ENCODE measurements at regions not wholly inside any gene's neighbourhood (a gene's known extent, or its start where the extent isn't known, plus 50 kb on each side); places are given as distances from the start of the nearest gene placed in this dataset.
"Not testable (repeated sequence)": the region's sequence is repeated elsewhere in the genome, so short reads cannot be mapped to it uniquely, and the experiment has no call there.

- POLR2A ChIA-PET (ENCODE audit: partially characterized antibody): no interaction called here
- CTCF ChIA-PET (ENCODE audit: partially characterized antibody): no interaction called here
Observed at GRCh38 chr5:50553560-50553984, 112.5 kb upstream of the EMB start.

GRCh38 chr5:50558640-50559039 is 107.8 kb upstream of the PARP8 start:
- H2AK5ac ChIP-seq (ENCODE audit: low read depth, low read length); H3K9ac ChIP-seq (replicated peaks in 1 of 4; ENCODE audit: extremely low read depth in 1 of 4, low read depth in 3 of 4, low read length in 3 of 4); H3K27me3 ChIP-seq (replicated peaks in 1 of 4; ENCODE audit: control insufficient read depth in 3 of 4, extremely low read depth in 1 of 4, insufficient read depth in 3 of 4, low read length in 3 of 4); H4K5ac ChIP-seq (ENCODE audit: insufficient read length, low read depth, low read length); POLR2A ChIA-PET (ENCODE audit: partially characterized antibody); H3K79me1 ChIP-seq (ENCODE audit: low read depth, low read length); H3K18ac ChIP-seq (ENCODE audit: extremely low read depth, low read length); H2BK20ac ChIP-seq (ENCODE audit: low read length); H4K91ac ChIP-seq (replicated peaks; ENCODE audit: insufficient read length, low read length); H3K36me3 ChIP-seq (ENCODE audit: control insufficient read depth in 2 of 4, insufficient read depth in 4 of 4, low read length in 3 of 4); H3K9me3 ChIP-seq (ENCODE audit: insufficient read depth in 2 of 2, low read depth in 1 of 2, low read length in 1 of 2); H2BK15ac ChIP-seq (ENCODE audit: low read length); H3K23ac ChIP-seq (ENCODE audit: insufficient read length); H3K56ac ChIP-seq (replicated peaks; ENCODE audit: insufficient read length, low read depth, low read length); H3K23me2 ChIP-seq (ENCODE audit: low read depth, low read length); H4K20me1 ChIP-seq (replicated peaks in 1 of 2; ENCODE audit: control insufficient read depth in 1 of 2, insufficient read depth in 2 of 2, low read length in 2 of 2); H4K8ac ChIP-seq (ENCODE audit: extremely low read depth, insufficient read depth, low read length); H2AFZ ChIP-seq (ENCODE audit: low read length); H2BK120ac ChIP-seq (replicated peaks; ENCODE audit: low read depth, low read length); CTCF ChIA-PET (ENCODE audit: partially characterized antibody); H3K4me1 ChIP-seq (replicated peaks in 1 of 4; ENCODE audit: control insufficient read depth in 3 of 4, insufficient read depth in 4 of 4, low read length in 3 of 4); H3K4ac ChIP-seq (replicated peaks; ENCODE audit: insufficient read length, low read depth, low read length); H3K79me2 ChIP-seq (ENCODE audit: control insufficient read depth in 1 of 2, insufficient read depth in 2 of 2, low read length in 2 of 2); H3K27ac ChIP-seq (ENCODE audit: low read depth, low read length); H3K4me3 ChIP-seq (ENCODE audit: extremely low read depth in 1 of 4, insufficient read depth in 2 of 4, low read depth in 3 of 4, low read length in 4 of 4); H3K14ac ChIP-seq (ENCODE audit: insufficient read length); FAIRE-seq; H3K4me2 ChIP-seq (ENCODE audit: insufficient read depth in 1 of 2, low read depth in 2 of 2, low read length in 2 of 2); H2BK12ac ChIP-seq (ENCODE audit: low read depth, low read length); DNase-seq (ENCODE audit: low read depth in 1 of 2, low spot score in 2 of 2); H2BK5ac ChIP-seq (ENCODE audit: low read depth, low read length): not testable (repeated sequence)

More at GRCh38 chr5:50553560-50553984, 112.5 kb upstream of the EMB start:
- Histone ChIP-seq H2BK120ac (replicated peaks; ENCODE audit: low read depth, low read length) (no peak overlapping the region), H3K4me2 (ENCODE audit: insufficient read depth in 1 of 2, low read depth in 2 of 2, low read length in 2 of 2) (no peak overlapping the region), H2AK5ac (ENCODE audit: low read depth, low read length) (no peak overlapping the region), H4K20me1 (replicated peaks in 1 of 2; ENCODE audit: control insufficient read depth in 1 of 2, insufficient read depth in 2 of 2, low read length in 2 of 2) (no peaks in the 10 kb centered on the region), H4K91ac (replicated peaks; ENCODE audit: insufficient read length, low read length) (no peak overlapping the region), H4K5ac (ENCODE audit: insufficient read length, low read depth, low read length) (no peak overlapping the region), H3K14ac (ENCODE audit: insufficient read length) (no peak overlapping the region), H3K36me3 (ENCODE audit: control insufficient read depth in 2 of 4, insufficient read depth in 4 of 4, low read length in 3 of 4) (no peaks in the 10 kb centered on the region), H3K9me3 (ENCODE audit: insufficient read depth in 2 of 2, low read depth in 1 of 2, low read length in 1 of 2) (no peaks in the 10 kb centered on the region), H3K4me1 (replicated peaks in 1 of 4; ENCODE audit: control insufficient read depth in 3 of 4, insufficient read depth in 4 of 4, low read length in 3 of 4) (peaks cover 0 to 7% (median 3%) of the 10 kb centered on the region in 4 experiments; a peak in 2 of 7 replicates), H2AFZ (ENCODE audit: low read length) (peak overlapping the region; percentile 82), H3K9ac (replicated peaks in 1 of 4; ENCODE audit: extremely low read depth in 1 of 4, low read depth in 3 of 4, low read length in 3 of 4) (no peak overlapping the region), H3K79me2 (ENCODE audit: control insufficient read depth in 1 of 2, insufficient read depth in 2 of 2, low read length in 2 of 2) (no peaks in the 10 kb centered on the region), H3K27ac (ENCODE audit: low read depth, low read length) (no peak overlapping the region), H4K8ac (ENCODE audit: extremely low read depth, insufficient read depth, low read length) (no peak overlapping the region), H3K56ac (replicated peaks; ENCODE audit: insufficient read length, low read depth, low read length) (no peak overlapping the region), H3K18ac (ENCODE audit: extremely low read depth, low read length) (no peak overlapping the region), H3K23ac (ENCODE audit: insufficient read length) (no peak overlapping the region), H2BK20ac (ENCODE audit: low read length) (no peak overlapping the region), H2BK12ac (ENCODE audit: low read depth, low read length) (no peak overlapping the region), H3K4ac (replicated peaks; ENCODE audit: insufficient read length, low read depth, low read length) (no peak overlapping the region), H2BK5ac (ENCODE audit: low read depth, low read length) (no peak overlapping the region), H3K27me3 (replicated peaks in 1 of 4; ENCODE audit: control insufficient read depth in 3 of 4, extremely low read depth in 1 of 4, insufficient read depth in 3 of 4, low read length in 3 of 4) (no peaks in the 10 kb centered on the region), H3K4me3 (ENCODE audit: extremely low read depth in 1 of 4, insufficient read depth in 2 of 4, low read depth in 3 of 4, low read length in 4 of 4) (no peak overlapping the region), H3K23me2 (ENCODE audit: low read depth, low read length) (no peaks in the 10 kb centered on the region), H2BK15ac (ENCODE audit: low read length) (no peak overlapping the region), H3K79me1 (ENCODE audit: low read depth, low read length) (no peaks in the 10 kb centered on the region)
- DNase-seq (ENCODE audit: low read depth in 1 of 2, low spot score in 2 of 2) (no peak), FAIRE-seq (no peak)
- TF ChIP-seq KDM5A (IDR thresholded peaks at IDR 0.05; ENCODE audit: low read length) (no peak), SUZ12 (IDR thresholded peaks at IDR 0.05; ENCODE audit: low read length) (no peak), BACH1 (IDR thresholded peaks at IDR 0.05; ENCODE audit: low read length) (no peak), SIX5 (IDR thresholded peaks at IDR 0.05; ENCODE audit: low read depth, low read length) (no peak), GABPA (IDR thresholded peaks at IDR 0.05; ENCODE audit: borderline replicate concordance, insufficient read depth, low read length) (no peak)
- 86% methylated on average over 4 of the region's 4 CpGs; no CpG with 5 or more reads in 1 of the 2 experiments for WGBS, 2 experiments (ENCODE audit: extremely low coverage in 1 of 2, insufficient coverage in 1 of 2, insufficient read length in 1 of 2, insufficient replicate concordance in 2 of 2, low coverage in 1 of 2, low lambda C conversion rate in 2 of 2, missing lambda C conversion rate in 1 of 2)
